Effector memory CD8-positive, alpha-beta T cell (primary cell): ENCODE measurements at regions not wholly inside any gene's neighbourhood (a gene's known extent, or its start where the extent isn't known, plus 50 kb on each side); places are given as distances from the start of the nearest gene placed in this dataset.

Source experiments
- ATAC-seq: fragments of 150-1000 bp; cut with Tn5 transposase; replicated peaks from 2 replicates; pipeline ENCODE4 v1.10.0; 2021; ENCODE audit warnings: mild to moderate bottlenecking, moderate library complexity
- DNase-seq, 3 experiments: peaks; one replicate each; pipeline ENCODE4 v3.0.0; 2021
- H3K27ac Mint-ChIP-seq, 2 donors: one replicate each; pipeline ENCODE4 v1.8.0; 2022; ENCODE audit warnings: mild to moderate bottlenecking in 2 of 2, mixed read lengths in 2 of 2, moderate library complexity in 2 of 2
- H3K27me3 Mint-ChIP-seq, 2 donors: one replicate each; pipeline ENCODE4 v1.8.0; 2022; ENCODE audit warnings: mixed read lengths in 2 of 2
- H3K36me3 Mint-ChIP-seq: one replicate; pipeline ENCODE4 v1.8.0; 2022; ENCODE audit warnings: mild to moderate bottlenecking, moderate library complexity, mixed read lengths; ENCODE audit not compliant: insufficient read depth
- H3K4me1 Mint-ChIP-seq, 2 donors: one replicate each; pipeline ENCODE4 v1.8.0; 2022; ENCODE audit warnings: low read depth in 2 of 2, mixed read lengths in 2 of 2
- H3K4me3 Mint-ChIP-seq, 2 donors: one replicate each; pipeline ENCODE4 v1.8.0; 2022; ENCODE audit warnings: mild to moderate bottlenecking in 2 of 2, mixed read lengths in 2 of 2, moderate library complexity in 2 of 2
- H3K9me3 Mint-ChIP-seq, 2 donors: one replicate each; pipeline ENCODE4 v1.8.0; 2022; ENCODE audit warnings: mixed read lengths in 2 of 2

DNA sequence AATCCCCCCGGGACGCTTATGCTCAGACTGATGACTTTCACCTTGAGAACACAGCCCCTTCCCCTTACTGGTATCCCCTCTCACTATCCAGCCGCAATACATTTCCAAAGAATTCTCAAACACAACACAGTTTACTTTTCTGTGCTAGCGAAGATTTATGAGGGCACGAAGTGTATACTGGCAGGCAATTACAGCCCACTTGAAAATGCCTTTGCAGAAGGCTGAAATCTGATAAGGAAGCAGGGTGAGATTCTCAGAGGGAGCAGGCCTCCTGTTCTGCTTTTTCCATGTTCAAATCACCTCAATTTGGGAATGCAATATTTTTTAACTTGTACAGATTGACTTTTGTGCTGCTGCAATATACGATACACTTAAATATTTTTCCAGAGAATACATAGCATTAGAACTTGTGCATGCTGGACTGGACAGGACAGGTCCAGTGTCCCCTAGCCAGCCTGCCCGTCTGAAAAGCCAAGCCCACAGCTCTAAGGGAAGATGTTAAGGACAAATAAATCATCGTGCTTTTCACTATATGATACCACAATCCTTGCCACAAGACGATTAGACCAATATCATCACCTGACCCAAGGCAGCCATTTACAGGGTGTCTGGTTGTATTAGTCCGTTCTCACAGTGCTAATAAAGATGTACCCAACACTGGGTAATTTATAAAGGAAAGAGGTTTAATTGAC is 262.1 kb downstream of the EPHA4 start:
- Mint-ChIP-seq H3K9me3 (no peaks in the 10 kb centered on the region), H3K4me1 (peaks cover 0 to 3% of the 10 kb centered on the region in 2 donors), H3K4me3 (no peak overlapping the region), H3K27me3 (peaks cover 6 to 19% of the 10 kb centered on the region in 2 donors), H3K27ac (no peak overlapping the region), H3K36me3 (no peaks in the 10 kb centered on the region)
- no peak for ATAC-seq
- DNase-seq, result no peak

- no peaks in the 10 kb centered on the region for H3K9me3 Mint-ChIP-seq
- H3K36me3 Mint-ChIP-seq, result no peaks in the 10 kb centered on the region
- no peak for DNase-seq
- peaks cover 11 to 26% of the 10 kb centered on the region in 2 donors for H3K27me3 Mint-ChIP-seq
- ATAC-seq, result no peak
- peaks cover 0 to 3% of the 10 kb centered on the region in 2 donors for H3K4me1 Mint-ChIP-seq
- no peak overlapping the region for H3K27ac Mint-ChIP-seq
- H3K4me3 Mint-ChIP-seq, result no peak overlapping the region
Measured at GRCh38 chr2:221310730-221311129, 261.4 kb downstream of the EPHA4 start.

DNA sequence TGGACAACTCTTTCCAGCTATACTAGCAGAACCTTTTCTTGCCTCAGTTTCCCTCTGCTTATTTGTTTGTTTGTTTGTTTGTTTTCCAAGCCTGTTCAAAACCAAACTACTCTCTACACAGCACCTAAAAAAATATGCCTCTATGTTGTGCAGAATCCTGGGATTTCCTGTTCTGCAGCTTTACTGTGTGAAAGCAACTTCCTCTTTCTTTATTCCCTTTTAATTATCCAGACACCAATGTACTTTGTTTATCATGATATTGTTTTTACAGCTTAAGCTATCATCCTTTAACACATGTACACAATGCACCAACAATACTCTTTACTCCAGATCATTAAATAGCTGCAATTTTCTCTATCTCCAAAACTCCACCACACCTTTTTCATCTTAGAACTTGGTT is 259.5 kb downstream of the EPHA4 start:
- H3K4me3 Mint-ChIP-seq, result no peak overlapping the region
- H3K4me1 Mint-ChIP-seq, result peaks cover 0 to 3% of the 10 kb centered on the region in 2 donors
- no peaks in the 10 kb centered on the region for H3K36me3 Mint-ChIP-seq
- no peaks in the 10 kb centered on the region for H3K9me3 Mint-ChIP-seq
- ATAC-seq, result no peak
- peaks cover 27 to 34% of the 10 kb centered on the region in 2 donors for H3K27me3 Mint-ChIP-seq
- H3K27ac Mint-ChIP-seq, result no peak overlapping the region
- no peak for DNase-seq

- ATAC-seq (no peak), DNase-seq (no peak)
- Mint-ChIP-seq H3K27ac (no peak overlapping the region), H3K9me3 (no peaks in the 10 kb centered on the region), H3K4me3 (no peak overlapping the region), H3K27me3 (peaks cover 48 to 51% of the 10 kb centered on the region in 2 donors), H3K4me1 (peaks cover 0 to 3% of the 10 kb centered on the region in 2 donors), H3K36me3 (no peaks in the 10 kb centered on the region)
Measured at GRCh38 chr2:221314786-221315185, 257.3 kb downstream of the EPHA4 start.

- Mint-ChIP-seq H3K9me3 (no peaks in the 10 kb centered on the region), H3K4me1 (no peaks in the 10 kb centered on the region), H3K4me3 (no peak overlapping the region), H3K27me3 (peaks cover 37 to 64% of the 10 kb centered on the region in 2 donors), H3K36me3 (no peaks in the 10 kb centered on the region), H3K27ac (no peak overlapping the region)
- ATAC-seq, result no peak
- DNase-seq, result no peak
Measured at GRCh38 chr2:221318376-221319130, 253.6 kb downstream of the EPHA4 start.

DNA sequence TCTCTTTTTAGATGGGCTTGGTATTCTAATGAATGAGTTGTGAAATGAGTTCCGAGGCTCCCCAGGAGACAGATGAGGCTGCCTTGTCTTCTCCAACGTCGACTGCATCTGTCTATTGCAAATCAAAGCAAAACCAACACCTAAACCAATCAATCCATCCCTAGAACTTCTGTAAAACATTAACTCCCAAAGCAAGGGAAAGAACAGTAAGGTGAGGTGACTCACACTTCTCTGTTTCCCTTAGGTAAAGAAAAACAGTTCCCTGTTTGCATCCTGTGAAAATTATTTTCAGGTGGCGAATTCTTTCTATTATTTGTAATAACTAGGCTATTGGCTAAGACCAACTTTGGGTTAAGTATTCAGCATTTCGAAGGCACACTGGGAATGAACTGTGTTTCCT is 249.4 kb downstream of the EPHA4 start:
- ATAC-seq (no peak), DNase-seq (no peak)
- no peaks in the 10 kb centered on the region for H3K9me3 Mint-ChIP-seq
- no peak overlapping the region for H3K4me3 Mint-ChIP-seq
- peaks cover 34 to 43% of the 10 kb centered on the region in 2 donors for H3K27me3 Mint-ChIP-seq
- H3K27ac Mint-ChIP-seq, result no peak overlapping the region
- H3K36me3 Mint-ChIP-seq, result no peaks in the 10 kb centered on the region
- H3K4me1 Mint-ChIP-seq, result no peaks in the 10 kb centered on the region

GRCh38 chr2:221323513-221323912 is 248.6 kb downstream of the EPHA4 start:
- no peak overlapping the region for H3K4me3 Mint-ChIP-seq
- H3K36me3 Mint-ChIP-seq, result no peaks in the 10 kb centered on the region
- no peaks in the 10 kb centered on the region for H3K9me3 Mint-ChIP-seq
- ATAC-seq (no peak), DNase-seq (no peak)
- peaks cover 27 to 35% of the 10 kb centered on the region in 2 donors for H3K27me3 Mint-ChIP-seq
- no peak overlapping the region for H3K27ac Mint-ChIP-seq
- H3K4me1 Mint-ChIP-seq, result no peaks in the 10 kb centered on the region

- Mint-ChIP-seq H3K27ac (no peak overlapping the region), H3K27me3 (peaks cover 10 to 30% of the 10 kb centered on the region in 2 donors), H3K4me3 (no peak overlapping the region), H3K9me3 (peaks cover 0 to 2% of the 10 kb centered on the region in 2 donors), H3K4me1 (no peaks in the 10 kb centered on the region), H3K36me3 (no peaks in the 10 kb centered on the region)
- ATAC-seq, result no peak
- no peak for DNase-seq
Measured at GRCh38 chr2:221330436-221330835, 241.7 kb downstream of the EPHA4 start.

GRCh38 chr2:221334481-221335218 is 237.5 kb downstream of the EPHA4 start:
- no peaks in the 10 kb centered on the region for H3K36me3 Mint-ChIP-seq
- no peak for DNase-seq
- peaks cover 0 to 2% of the 10 kb centered on the region in 2 donors for H3K9me3 Mint-ChIP-seq
- H3K4me3 Mint-ChIP-seq, result no peak overlapping the region
- H3K27ac Mint-ChIP-seq, result no peak overlapping the region
- no peak for ATAC-seq
- H3K27me3 Mint-ChIP-seq, result peaks cover 20 to 37% of the 10 kb centered on the region in 2 donors
- no peaks in the 10 kb centered on the region for H3K4me1 Mint-ChIP-seq

GRCh38 chr2:221335219-221335752 is 236.8 kb downstream of the EPHA4 start:
- DNase-seq (no peak), ATAC-seq (no peak)
- Mint-ChIP-seq H3K36me3 (no peaks in the 10 kb centered on the region), H3K9me3 (peaks cover 0 to 2% of the 10 kb centered on the region in 2 donors), H3K4me3 (no peak overlapping the region), H3K27ac (no peak overlapping the region), H3K27me3 (peaks cover 20 to 37% of the 10 kb centered on the region in 2 donors), H3K4me1 (no peaks in the 10 kb centered on the region)

GRCh38 chr2:221336967-221337366 is 235.1 kb downstream of the EPHA4 start:
- no peaks in the 10 kb centered on the region for H3K9me3 Mint-ChIP-seq
- H3K4me3 Mint-ChIP-seq, result no peak overlapping the region
- peaks cover 20 to 31% of the 10 kb centered on the region in 2 donors for H3K27me3 Mint-ChIP-seq
- no peaks in the 10 kb centered on the region for H3K36me3 Mint-ChIP-seq
- H3K4me1 Mint-ChIP-seq, result no peaks in the 10 kb centered on the region
- no peak overlapping the region for H3K27ac Mint-ChIP-seq
- DNase-seq (no peak), ATAC-seq (no peak)

GRCh38 chr2:221337957-221338685 is 234.0 kb downstream of the EPHA4 start:
- Mint-ChIP-seq H3K4me3 (no peak overlapping the region), H3K9me3 (no peaks in the 10 kb centered on the region), H3K27me3 (peaks cover 20 to 31% of the 10 kb centered on the region in 2 donors), H3K27ac (no peak overlapping the region), H3K36me3 (no peaks in the 10 kb centered on the region), H3K4me1 (no peaks in the 10 kb centered on the region)
- ATAC-seq (no peak), DNase-seq (no peak)

GRCh38 chr2:221342388-221342787 is 229.7 kb downstream of the EPHA4 start:
- Mint-ChIP-seq H3K4me3 (no peak overlapping the region), H3K4me1 (no peaks in the 10 kb centered on the region), H3K9me3 (no peaks in the 10 kb centered on the region), H3K27me3 (peaks cover 15 to 23% of the 10 kb centered on the region in 2 donors), H3K36me3 (no peaks in the 10 kb centered on the region), H3K27ac (no peak overlapping the region)
- no peak for ATAC-seq
- DNase-seq, result no peak
